GM18498 (cell line): ENCODE measurements at regions not wholly inside any gene's neighbourhood (a gene's known extent, or its start where the extent isn't known, plus 50 kb on each side); places are given as distances from the start of the nearest gene placed in this dataset.

Experiments used
- ATAC-seq: cut with Tn5 transposase; IDR thresholded peaks from one replicate; pipeline ENCODE4 v1.9.1; 2021; ENCODE audit warnings: mild to moderate bottlenecking, moderate library complexity; ENCODE audit not compliant: unreplicated experiment

GRCh38 chr5:92907938-92908606, 672.9 kb downstream of the NR2F1-AS1 start:
- peak; percentile 66 for ATAC-seq

- ATAC-seq = no peak
Measured at GRCh38 chr5:92906798-92907376, 674.1 kb downstream of the NR2F1-AS1 start.

- ATAC-seq = no peak
Measured at GRCh38 chr5:92904021-92904420, 677.0 kb downstream of the NR2F1-AS1 start.

- no peak for ATAC-seq
Measured at GRCh38 chr5:92899611-92900010, 681.4 kb downstream of the NR2F1-AS1 start.

- ATAC-seq = no peak
Measured at GRCh38 chr5:92896722-92897121, 684.3 kb downstream of the NR2F1-AS1 start.

GRCh38 chr5:92890841-92891244, 690.2 kb downstream of the NR2F1-AS1 start:
- ATAC-seq = no peak

GRCh38 chr5:92889140-92889539, 691.9 kb downstream of the NR2F1-AS1 start:
- no peak for ATAC-seq

- no peak for ATAC-seq
Measured at GRCh38 chr5:92887254-92887653, 693.8 kb downstream of the NR2F1-AS1 start.

- ATAC-seq = no peak
Measured at GRCh38 chr5:92886751-92887150, 694.3 kb downstream of the NR2F1-AS1 start.

GRCh38 chr5:92885950-92886349, 695.1 kb downstream of the NR2F1-AS1 start:
- ATAC-seq = no peak

- no peak for ATAC-seq
Measured at GRCh38 chr5:92884469-92884868, 696.5 kb downstream of the NR2F1-AS1 start.

- ATAC-seq = no peak
Measured at GRCh38 chr5:92879806-92880543, 701.0 kb downstream of the NR2F1-AS1 start.

- no peak for ATAC-seq
Measured at GRCh38 chr5:92874790-92875189, 706.2 kb downstream of the NR2F1-AS1 start.

GRCh38 chr5:92868442-92868841, 712.6 kb downstream of the NR2F1-AS1 start:
- ATAC-seq = no peak

- no peak for ATAC-seq
Measured at GRCh38 chr5:92864591-92864990, 716.4 kb downstream of the NR2F1-AS1 start.

- no peak for ATAC-seq
Measured at GRCh38 chr5:92863666-92864065, 717.4 kb downstream of the NR2F1-AS1 start.

- no peak for ATAC-seq
Measured at GRCh38 chr5:92861531-92862285, 719.3 kb downstream of the NR2F1-AS1 start.

GRCh38 chr5:92860061-92860460, 721.0 kb downstream of the NR2F1-AS1 start:
- no peak for ATAC-seq

- ATAC-seq = no peak
Measured at GRCh38 chr5:92852219-92852618, 728.8 kb downstream of the NR2F1-AS1 start.

GRCh38 chr5:92850886-92851285, 730.1 kb downstream of the NR2F1-AS1 start:
- ATAC-seq = no peak

- ATAC-seq = no peak
Measured at GRCh38 chr5:92849756-92850155, 731.3 kb downstream of the NR2F1-AS1 start.
